NCI-H146 treated with DMSO at 0.1 percent for 48 hours (cell line): ENCODE measurements at regions not wholly inside any gene's neighbourhood (a gene's known extent, or its start where the extent isn't known, plus 50 kb on each side); places are given as distances from the start of the nearest gene placed in this dataset.
A peak's percentile ranks its signal among the peaks of the same experiment; 100 is the strongest.
"Not testable (repeated sequence)": the region's sequence is repeated elsewhere in the genome, so short reads cannot be mapped to it uniquely, and the experiment has no call there.

ENCODE experiments used
- DNase-seq: peaks from one replicate; lab custom pipeline; 2025; ENCODE audit not compliant: unreplicated experiment; lab: John Stamatoyannopoulos, UW

DNA sequence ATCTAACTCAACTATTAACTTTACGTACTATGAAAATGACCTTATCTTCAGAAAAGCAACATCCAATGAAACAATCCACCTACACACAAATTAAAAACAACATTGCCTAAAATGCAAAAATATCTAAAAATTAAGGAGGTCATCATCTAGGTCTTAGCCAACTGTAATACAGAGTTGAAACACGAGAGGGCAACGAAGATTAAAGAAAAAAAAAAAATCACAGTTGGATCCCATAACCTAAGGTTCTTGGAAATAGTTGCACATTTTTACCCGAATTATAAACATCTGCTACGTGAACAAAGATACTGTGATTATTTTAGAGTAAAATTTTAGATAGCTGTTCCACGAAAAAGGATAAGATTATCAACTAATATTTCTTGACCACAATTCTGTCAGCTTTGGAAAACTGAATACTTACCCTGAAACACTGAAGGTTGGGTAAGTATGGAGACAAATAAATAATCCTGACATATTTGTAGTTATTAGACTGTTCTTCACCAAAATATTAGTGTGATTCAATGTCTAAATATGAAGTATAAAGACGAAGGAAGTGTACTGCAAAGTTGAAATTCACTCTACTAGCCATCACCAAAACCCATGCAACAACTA lies 88.0 kb upstream of the AK4 start:
- no peak for DNase-seq

DNA sequence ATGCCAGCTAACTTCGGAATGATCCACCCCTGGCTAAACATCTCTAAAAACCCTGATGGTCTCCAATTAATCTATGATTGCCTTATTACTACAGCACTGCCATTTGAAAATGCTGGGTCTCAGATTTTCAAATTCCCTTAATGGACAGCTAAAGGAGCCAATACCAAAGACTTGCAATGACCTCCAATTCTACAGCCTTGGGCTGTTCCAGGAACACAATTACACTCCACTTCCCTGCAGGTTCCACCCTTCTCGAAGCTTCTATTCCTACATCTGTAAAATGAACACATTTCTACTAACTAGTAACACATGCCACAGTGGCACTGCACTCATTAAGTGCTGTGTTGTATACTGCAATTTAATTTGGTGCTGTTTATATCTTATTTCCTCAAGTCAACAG lies 85.7 kb upstream of the AK4 start:
- no peak for DNase-seq

DNA sequence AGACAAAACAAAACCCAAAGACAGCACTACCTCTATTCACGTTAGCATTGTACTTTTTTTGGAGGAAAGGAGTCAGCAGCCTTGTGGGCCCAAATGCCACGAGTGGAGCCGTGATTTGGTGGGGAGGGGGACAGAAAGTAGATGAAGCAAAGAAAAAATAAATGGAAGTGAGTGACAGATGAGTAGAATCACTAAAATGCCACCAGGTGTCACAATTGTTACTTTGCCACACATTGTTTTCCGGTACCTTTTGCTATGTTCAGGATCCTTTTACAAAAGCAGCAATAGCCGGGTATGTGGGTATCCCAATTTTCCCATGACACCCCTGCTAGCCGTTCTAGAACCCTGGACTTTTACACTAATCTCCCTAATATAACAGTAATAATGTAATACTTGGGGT lies 85.0 kb upstream of the AK4 start:
- DNase-seq: peak; percentile 7

DNA sequence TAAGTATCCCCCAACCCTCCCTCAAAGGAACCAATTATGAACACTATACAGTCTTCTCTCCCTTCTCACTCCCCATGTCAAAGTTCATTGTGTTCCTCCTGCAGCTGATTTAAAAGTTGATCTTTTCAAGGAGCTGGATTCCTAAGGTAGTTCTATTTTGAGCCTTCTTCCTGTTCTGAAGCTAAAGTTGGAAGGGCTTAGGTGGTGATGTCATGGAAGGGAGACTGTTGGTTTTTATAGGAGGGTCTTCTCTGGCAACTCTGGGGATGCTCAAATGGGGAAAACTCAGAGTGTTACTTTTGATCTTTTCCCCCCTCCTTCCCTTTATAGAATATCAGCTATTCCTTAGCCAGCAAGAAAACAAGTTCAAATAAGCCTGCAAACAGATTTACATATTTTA lies 83.0 kb upstream of the AK4 start:
- no peak for DNase-seq

DNA sequence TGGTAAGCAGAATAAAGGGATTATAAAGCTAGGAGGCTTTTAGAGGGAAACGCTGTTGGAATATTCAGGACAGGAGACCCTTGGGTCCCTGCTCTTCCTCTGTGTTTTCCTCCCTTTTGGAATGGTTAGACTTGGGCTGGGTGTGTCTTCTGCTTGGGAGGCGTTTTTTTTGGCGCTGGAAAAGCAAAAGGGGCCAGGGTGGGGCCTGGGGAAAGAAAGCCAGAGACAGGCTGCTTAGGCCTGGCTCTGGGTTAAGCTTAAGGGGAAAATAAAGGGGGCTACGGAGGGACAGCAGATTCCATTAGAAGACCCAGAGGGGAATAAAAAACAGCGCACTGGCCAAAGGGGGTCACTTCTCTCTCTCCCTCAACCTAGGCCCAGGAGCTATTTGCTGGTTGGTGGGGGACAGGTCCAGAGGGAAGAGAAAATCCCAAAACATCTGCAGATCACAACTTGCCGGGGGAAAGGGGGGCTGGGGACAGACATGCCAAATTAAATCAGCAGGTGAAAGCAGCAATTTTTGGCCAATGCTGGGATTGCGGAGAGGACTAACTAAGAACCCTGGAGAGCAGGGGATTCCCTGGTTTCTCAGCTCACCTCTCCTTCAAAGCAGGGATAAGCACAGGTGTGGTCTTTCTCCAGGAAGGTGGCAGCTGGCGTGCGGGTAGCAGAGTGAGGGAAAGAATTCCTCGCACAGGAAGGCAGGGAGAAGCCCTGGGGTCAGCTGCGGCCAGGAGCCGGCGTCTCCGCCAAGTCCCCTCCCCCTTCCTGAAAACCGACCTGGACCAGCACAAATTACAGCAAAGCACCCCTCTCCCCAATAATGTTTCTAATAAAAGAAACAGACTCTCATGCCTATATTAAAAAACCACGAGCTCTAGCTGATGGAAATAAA lies 82.2 kb upstream of the AK4 start:
- DNase-seq: no peak

DNA sequence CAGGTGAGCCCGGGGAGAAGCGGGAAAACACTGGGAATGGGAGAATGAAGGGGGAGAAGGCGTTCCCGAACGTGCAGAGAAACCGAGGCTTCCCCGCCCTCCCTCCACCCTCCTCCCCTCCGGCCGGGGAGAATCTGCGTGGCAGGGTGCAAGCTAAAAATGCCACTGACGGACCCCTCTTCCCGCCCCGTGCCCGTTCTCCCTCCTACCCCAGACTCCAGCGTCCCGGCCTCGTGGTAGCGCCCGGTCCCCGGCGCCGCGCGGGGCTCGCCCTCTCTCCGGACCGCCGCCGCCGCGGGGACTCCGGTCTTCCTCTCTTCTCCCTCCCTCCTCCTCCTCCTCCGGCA lies 81.6 kb upstream of the AK4 start:
- peak; percentile 17 for DNase-seq

DNA sequence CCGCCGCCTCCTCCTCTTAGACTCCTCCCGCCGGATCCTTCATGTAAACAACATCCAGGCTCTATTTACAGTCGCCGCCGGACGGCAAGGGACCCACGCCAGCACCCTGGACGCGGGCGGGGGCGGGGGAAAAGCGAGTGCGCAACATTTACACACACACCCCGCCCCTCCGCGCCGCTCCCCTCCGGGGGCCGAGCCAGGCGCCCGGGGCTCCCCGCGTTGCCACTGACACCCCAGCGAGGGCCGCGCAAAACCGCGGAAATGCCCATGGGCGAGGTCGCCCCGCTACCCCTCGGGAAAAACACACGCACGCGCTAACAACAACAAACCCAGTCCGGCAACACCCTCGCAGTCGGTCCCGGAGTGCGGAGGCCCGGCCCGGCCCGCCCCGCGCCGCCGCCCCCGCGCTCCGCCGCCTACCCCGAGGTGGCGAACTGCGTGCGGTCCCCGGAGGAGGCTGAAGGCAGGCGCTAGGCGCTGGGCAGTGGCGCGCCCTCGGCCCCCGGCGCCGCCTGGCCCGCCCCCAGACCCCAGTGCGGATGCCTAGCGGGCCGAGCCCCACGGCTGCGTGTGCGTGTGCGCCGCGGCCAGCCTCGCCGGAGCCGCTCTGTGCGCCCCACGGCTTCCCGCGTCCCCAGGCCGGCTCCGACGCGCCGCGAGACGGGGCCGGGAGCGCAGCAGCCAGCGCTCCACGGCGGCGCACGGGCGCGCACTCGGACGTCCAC lies 81.1 kb upstream of the AK4 start:
- DNase-seq: no peak

DNA sequence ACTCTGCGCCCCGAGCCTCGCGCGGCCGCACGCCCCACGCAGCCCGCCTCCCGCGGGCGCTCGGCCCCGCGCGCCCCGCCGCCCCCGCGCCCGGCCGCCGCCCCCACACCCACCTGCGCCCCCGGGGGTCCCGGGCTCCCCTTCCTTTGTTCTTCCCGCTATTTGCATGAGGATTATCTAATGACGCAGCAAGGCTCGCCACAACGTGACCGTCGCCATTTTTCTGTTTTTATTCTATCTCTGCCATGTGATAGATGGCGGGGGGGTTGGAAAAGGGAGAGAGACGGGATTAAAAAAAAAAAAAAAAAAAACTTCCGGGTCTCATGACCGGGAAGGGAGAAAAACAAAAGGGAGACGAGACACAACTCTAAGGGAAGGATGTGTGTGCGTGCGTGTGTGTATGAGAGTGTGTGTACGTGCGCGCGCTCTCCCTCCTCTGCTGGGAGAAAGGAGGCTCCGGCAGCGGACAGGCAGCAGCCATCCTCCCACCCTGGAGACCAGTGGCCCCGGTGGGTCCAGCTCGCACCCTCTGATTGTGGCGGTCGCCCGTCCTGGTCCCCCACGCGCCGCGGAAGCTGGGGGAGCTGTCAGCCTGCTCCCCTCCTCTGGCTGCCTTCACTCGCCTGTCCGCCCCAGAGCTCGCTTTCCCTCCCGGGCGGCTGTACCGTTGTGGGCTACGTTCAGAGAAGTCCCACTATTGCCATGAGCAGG lies 80.4 kb upstream of the AK4 start:
- DNase-seq: peak; percentile 66

DNA sequence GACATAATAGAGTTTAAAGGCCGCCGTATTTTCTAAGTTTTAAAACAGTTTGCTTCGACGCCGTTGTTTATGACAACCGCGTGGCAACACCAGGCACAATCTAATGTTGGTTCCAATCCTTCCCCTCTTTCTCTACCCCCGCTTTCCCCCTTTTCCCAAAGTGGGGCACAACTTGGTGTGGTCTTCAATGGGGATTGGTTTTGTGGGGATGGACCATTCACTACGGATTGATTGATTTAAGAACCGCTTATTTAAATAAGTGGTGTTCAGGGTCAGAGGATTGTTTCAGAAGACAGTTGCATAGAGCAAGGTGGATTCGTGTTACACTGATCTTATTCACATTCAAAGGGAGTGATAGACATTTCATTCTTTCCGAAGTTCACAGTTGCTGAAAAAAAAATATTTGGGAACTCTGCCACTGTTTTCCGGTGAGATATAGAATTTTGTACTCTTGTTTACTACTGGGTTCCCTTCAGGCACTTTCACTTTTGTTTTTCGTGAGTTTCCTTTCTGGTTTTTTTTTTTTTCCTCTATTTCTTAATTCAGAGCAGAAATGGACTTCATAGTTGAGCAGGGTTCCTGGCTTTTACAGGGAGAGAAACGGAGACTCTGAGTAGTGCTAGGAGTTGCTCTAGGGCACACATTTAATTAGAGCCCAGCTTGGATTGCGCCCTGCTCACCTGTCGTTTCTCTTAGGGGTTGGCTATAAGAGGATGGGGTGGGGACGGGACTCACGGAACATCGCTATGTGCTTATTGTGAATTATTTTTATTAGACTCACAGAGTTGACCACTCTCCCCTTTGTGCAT lies 79.6 kb upstream of the AK4 start:
- no peak for DNase-seq

DNA sequence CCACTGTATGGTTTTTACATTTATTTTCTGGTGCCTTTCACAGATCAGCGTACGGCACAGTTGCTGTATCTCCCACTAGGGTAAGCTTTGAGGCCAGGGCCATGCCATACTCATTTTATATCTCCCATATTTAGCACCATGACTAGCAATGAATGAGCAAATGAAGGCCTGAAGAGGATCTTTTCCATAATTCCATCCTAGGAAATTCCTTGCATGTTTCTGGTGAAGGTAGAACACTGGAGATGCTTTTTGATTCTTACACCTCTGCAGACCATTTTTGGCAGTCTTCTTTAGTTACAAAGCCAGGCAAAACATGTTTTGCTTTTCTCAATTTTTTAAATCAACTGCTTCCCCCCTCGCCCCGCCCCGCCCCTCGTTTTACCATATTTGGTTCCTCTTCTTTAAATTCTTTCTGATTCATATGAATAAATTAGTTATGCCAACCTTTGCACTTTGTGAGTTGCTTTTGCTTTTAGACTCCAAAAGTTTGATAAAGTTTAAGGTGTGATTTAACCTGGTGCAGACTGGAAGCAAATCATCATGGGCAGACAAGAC lies 78.9 kb upstream of the AK4 start:
- no peak for DNase-seq

DNA sequence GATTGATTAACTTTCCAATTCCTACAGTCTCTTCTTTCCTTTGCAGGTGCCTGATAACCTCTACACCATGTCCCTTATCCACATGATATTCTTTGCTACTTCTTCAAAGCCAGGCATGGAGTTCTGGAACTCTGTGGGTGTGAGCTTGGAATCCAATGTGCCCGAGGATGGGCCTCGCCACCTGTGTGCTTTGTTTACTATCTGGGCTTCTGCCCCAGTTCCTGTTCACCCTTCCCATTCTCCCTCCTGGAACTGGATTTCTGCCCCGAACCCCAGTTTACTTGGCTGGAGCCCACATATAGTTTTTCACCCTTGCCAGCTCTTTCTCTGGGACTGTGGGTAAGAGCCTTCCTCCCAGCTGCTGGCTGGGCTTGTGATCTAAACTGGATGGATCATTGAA lies 75.2 kb upstream of the AK4 start:
- no peak for DNase-seq

DNA sequence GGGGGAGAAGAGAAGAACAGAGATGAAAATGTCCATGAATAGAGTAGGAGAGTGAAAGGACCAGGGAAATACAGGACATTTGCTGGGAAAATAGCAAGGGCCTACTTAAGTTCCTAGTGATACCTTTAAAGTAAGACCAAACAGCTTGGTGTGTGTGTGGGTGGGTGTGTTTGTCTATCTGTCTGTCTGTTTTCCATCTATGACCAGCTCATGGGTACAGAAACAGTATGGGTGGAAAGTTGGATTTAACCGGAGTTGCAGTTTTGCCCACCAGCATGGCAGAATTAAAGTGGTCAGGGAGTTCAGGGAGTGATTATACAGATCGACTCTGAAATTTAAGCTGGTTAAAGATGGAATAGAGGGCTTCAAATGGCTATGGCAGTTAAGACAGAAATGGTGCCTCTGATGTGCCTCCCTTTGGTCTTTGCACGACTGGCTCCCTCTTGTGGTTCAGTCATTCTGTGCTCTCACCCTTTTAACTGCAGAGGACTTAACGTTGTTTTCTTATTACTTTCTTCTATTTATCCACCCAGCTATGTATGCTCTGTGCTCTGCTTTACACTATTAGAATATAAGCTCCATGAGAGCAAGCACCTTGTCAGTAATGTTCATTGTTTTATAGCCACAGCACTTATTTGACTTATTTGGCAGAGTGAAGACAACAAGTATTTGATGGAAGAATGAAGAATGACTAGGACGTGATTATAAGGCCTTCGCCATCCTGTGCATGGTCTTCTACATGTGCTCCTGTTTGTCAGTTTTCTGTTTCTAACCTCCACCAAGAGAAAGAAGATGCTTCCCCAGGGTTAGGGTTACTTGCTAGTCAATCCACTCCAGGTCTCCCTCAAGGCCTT lies 72.7 kb upstream of the AK4 start:
- DNase-seq: peak; percentile 58

DNA sequence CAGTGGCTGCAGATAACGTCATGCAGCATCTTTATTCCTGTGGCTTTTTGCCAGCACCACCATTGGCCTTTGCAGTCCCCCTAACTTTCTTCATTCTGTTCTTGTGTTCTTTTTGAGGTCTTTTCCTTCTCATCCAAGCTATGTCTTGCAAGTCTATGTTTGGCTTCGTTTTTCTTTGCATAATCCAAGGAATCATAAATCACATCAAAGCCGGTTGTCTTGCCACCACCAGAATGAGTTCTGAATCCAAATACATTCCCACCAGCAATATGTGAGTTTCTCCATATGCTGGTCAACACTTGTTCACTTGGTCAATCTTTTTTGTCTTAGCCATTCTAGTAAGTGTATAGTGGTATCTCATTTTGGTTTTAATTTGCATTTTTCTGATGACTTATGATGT lies 70.6 kb upstream of the AK4 start:
- no peak for DNase-seq

DNA sequence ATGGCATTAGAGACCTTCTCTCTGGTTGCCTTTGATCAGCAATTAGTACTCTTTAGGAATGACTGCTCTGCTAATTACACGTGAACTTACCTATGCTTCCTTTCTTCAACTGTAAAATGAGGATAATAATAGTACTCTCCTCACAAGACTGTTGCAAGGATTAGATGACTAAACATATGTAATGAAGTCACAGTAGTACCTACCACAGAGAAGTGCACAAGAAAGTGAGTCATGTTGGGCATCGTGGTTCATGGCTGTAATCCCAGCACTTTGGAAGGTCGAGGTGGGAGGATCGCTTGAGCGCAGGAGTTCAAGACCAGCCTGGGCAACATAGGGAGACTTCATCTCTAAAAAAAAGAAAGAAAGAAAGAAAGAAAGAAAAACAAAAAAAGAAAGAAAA lies 68.1 kb upstream of the AK4 start:
- no peak for DNase-seq

DNA sequence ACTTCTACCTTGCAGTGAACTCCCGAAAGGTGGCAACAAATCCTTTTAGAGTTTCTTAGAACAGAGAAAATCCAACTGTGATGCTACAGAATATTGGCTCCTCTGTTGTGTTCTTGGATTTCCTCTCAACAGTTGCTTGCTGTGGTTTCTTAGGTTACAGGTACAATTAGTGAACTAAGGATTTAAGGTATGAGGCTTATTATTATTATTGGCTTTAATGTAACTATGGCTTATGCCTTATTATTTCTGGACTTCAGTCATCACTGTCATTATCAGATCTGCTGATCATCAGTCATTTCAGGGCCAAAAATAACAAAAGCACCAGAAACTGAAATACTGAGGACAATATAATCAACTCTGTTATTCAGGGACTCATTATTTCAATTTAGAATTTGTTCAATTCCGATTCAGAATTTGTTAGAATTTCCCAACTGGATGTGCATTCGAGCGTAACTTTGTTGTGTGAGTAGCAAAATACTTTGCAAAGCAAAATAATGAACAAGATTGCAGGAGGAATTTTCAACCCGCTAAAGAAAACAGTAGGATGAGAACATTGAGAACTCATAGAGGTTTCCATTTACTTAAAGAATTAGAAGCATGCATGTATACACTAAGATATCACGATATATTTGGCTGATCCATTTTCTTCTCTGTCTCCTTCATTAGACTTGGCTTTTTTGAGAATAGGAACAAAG lies 65.5 kb upstream of the AK4 start:
- DNase-seq: no peak

DNA sequence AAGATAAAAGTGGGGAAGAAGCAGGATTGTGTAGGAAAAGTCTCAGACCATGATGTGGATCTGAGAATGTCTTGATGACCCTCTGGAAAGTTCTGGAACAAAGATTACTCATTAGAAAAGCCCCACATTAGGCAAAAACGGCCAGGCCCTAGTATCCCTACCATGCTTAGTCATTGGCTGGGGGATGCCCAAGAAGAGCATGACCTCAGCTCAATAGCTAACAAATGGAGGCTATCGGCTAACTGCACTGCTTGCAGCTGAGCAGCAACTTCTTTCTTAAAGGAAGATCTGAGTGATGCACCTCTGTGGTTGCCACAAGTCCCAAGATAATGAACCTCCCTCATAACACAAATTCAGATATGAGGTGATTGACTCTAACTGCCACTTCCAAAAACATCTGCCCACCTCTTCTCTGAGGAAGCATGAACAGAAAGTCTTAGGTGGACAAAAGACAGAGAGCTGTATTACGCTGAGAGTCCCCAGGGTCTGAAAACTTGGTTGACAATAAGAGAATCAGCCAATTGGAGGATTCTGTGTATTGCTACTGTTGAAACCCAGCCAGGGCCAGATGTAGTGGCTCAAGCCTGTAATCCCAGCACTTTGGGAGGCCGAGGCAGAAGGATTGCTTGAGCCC lies 64.6 kb upstream of the AK4 start:
- no peak for DNase-seq

DNA sequence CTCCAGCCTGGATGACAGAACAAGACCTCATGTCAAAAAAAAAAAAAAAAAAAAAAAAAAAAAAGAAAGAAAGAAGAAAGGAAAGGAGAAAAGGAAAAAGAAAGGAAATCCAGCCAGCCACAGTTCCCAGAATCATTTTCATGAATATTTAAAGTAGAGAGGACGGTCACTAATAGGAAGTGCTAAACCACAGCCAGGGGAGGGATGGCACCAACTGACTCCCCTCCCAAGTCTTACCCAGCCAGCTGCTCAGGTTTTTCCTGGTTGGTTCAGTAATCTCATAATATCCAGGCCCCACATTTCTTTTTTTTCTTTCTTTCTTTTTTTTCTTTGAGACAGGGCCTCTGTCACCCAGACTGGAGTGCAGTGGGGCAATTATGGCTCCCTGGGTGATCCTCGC lies 63.9 kb upstream of the AK4 start:
- no peak for DNase-seq

DNA sequence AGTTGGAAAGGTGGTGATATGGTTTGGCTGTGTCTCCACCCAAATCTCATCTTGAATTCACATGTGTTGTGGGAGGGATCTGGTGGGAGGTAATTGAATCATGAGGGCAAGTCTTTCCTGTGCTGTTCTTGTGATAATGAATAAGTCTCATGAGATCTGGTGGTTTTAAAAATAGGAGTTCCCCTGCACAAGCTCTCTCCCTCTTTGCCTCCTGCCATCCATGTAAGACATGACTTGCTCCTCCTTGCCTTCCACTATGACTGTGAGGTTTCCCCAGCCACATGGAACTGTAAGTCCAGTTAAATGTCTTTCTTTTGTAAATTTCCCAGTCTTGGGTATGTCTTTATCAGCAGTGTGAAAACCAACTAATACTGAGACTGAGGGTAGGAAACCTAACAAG lies 60.5 kb upstream of the AK4 start:
- DNase-seq: not testable (repeated sequence)
